ENCODE measurements at regions not wholly inside any gene's neighbourhood (a gene's known extent, or its start where the extent isn't known, plus 50 kb on each side); places are given as distances from the start of the nearest gene placed in this dataset.

- 68 to 72% methylated on average over 2 of the region's 2 CpGs for WGBS, 2 donors
- Histone ChIP-seq H3K27me3 (no peaks in the 10 kb centered on the region), H3K9me3 (peaks cover 0 to 13% (median 0%) of the 10 kb centered on the region in 11 donors), H3K4me1 (no peaks in the 10 kb centered on the region), H3K36me3 (no peaks in the 10 kb centered on the region), H3K27ac (no peak overlapping the region), H3K4me3 (no peak overlapping the region)
- no peak for TF ChIP-seq CTCF (IDR thresholded peaks at IDR 0.05)
- ATAC-seq (no peak), DNase-seq (no peak)
- intact Hi-C loops (cut with DNase I), result no loop called here
Observed at GRCh38 chr20:6434131-6434530, 311.3 kb upstream of the FERMT1 start.

- TF ChIP-seq CTCF (IDR thresholded peaks at IDR 0.05), result no peak
- Histone ChIP-seq H3K9me3 (peaks cover 0 to 9% (median 0%) of the 10 kb centered on the region in 11 donors), H3K27ac (no peak overlapping the region), H3K36me3 (no peaks in the 10 kb centered on the region), H3K4me1 (no peaks in the 10 kb centered on the region), H3K27me3 (no peaks in the 10 kb centered on the region), H3K4me3 (no peak overlapping the region)
- ATAC-seq (no peak), DNase-seq (no peak)
- intact Hi-C loops (cut with DNase I), result no loop called here
Observed at GRCh38 chr20:6430381-6430780, 307.6 kb upstream of the FERMT1 start.

DNA sequence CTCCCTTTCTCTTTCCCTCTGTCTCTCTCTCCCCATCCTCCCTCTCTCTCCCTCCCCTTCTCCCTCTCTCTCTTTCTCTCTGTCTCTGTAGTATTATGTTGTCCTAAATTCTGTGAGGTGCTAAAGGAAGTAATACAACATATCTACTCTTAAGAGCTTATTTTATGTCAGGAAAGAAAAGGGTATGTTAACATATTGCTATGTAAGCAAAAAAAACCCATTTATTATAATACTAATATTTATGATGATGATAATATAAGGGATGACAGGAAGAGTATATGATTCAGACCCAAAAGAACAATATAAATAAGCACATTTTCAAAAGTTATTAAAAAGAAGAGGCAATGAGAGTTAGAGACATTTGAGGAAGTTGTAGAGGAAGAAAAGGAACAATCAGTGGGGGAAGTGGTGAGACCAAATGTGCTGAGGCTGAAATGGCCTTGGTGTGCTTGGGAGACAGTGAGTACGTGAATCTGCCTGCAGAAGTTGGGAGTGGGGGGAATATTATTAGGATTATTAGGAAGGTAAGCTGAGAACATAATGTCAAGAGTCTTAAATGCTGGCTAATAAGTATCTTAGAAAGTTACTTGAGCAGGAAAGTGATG lies 303.6 kb upstream of the FERMT1 start:
- Histone ChIP-seq H3K36me3 (no peaks in the 10 kb centered on the region), H3K9me3 (peaks cover 0 to 9% (median 0%) of the 10 kb centered on the region in 11 donors), H3K27ac (no peak overlapping the region), H3K4me3 (no peak overlapping the region), H3K4me1 (no peaks in the 10 kb centered on the region), H3K27me3 (no peaks in the 10 kb centered on the region)
- TF ChIP-seq CTCF (IDR thresholded peaks at IDR 0.05), result no peak
- no peak for DNase-seq
- ATAC-seq, result no peak
- intact Hi-C loops (cut with DNase I), result no loop called here
- WGBS, 2 donors, result 71 to 88% methylated on average over 1 of the region's 1 CpG

DNA sequence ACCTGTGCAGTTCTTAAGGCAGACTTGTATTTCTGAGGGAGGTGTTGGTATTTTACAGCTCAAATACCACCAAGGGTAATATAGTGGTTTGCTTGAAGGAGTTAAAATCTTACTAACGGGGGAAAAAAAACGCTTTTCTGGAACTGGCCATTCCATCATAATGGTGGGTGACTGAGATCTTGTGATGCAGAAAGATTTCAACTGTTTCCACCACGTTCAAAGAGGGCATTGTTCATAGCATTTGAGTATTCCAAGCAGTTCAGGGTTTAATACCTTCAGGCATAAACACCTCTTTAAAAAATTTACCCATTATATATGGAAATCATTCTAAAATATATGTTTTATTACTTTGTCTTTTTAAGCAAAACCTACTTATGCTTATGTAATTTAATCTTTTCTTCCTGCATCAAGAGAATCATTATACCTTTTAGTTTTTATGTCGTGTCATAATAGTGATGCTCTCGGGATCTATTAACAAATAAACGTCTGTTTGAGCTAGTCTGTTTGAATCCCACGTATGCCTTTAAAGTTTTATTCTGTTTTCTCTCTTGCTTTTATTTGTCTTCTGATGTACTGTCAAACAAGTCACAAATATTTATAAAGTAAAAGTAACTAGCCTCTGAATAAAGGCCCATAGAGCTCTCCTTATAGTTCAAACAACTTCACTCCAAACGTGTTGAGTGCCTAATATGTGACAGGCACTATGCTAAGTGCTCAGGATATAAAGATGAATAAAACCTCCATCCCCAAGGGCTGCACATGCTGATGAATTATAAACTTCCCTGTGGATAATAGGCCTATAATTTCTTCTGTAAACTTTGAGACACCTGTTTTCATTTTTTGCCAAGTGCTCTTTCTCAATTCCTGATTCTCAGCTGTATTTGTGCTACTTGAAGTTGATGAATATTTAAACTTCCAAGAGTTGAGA lies 298.8 kb upstream of the FERMT1 start:
- intact Hi-C loops (cut with DNase I), result no loop called here
- no peak for DNase-seq
- WGBS, 2 donors, result 77 to 81% methylated on average over 8 of the region's 8 CpGs
- ATAC-seq, result no peak
- no peak for TF ChIP-seq CTCF (IDR thresholded peaks at IDR 0.05)
- Histone ChIP-seq H3K4me1 (no peaks in the 10 kb centered on the region), H3K36me3 (no peaks in the 10 kb centered on the region), H3K9me3 (no peaks in the 10 kb centered on the region), H3K4me3 (no peak overlapping the region), H3K27me3 (no peaks in the 10 kb centered on the region), H3K27ac (no peak overlapping the region)

All from heart right ventricle (tissue), 16 donors.